ENCODE measurements at regions not wholly inside any gene's neighbourhood (a gene's known extent, or its start where the extent isn't known, plus 50 kb on each side); places are given as distances from the start of the nearest gene placed in this dataset.

GRCh38 chr17:83182620-83183101, 103.3 kb downstream of the METRNL start:
- H3K4me1 ChIP-seq (ENCODE audit: insufficient read depth, low read length) = no peaks in the 10 kb centered on the region
- Mint-ChIP-seq H3K27me3 (ENCODE audit: low read depth, unreplicated experiment) (peaks cover 42% of the 10 kb centered on the region), H3K4me1 (ENCODE audit: low read depth, unreplicated experiment) (no peaks in the 10 kb centered on the region), H3K9me3 (ENCODE audit: unreplicated experiment) (peaks cover 4% of the 10 kb centered on the region), H3K36me3 (ENCODE audit: low read depth, unreplicated experiment) (no peaks in the 10 kb centered on the region), H3K4me3 (ENCODE audit: unreplicated experiment) (no peak overlapping the region), H3K27ac (ENCODE audit: unreplicated experiment) (no peak overlapping the region)
- H3K27ac ChIP-seq (ENCODE audit: low read depth, low read length) = no peak overlapping the region
- H3K4me3 ChIP-seq (ENCODE audit: insufficient read depth, low read depth, low read length) = no peak overlapping the region
- no peak overlapping the region for H2AFZ ChIP-seq (ENCODE audit: low read depth, low read length)
- no peak overlapping the region for H3K9ac ChIP-seq (ENCODE audit: low read length)
- H3K79me2 ChIP-seq (ENCODE audit: insufficient read depth, low read length) = no peaks in the 10 kb centered on the region
- TF ChIP-seq EZH2 (IDR thresholded peaks at IDR 0.05; ENCODE audit: insufficient read depth, low read length) (no peak), CTCF (IDR thresholded peaks at IDR 0.05; ENCODE audit: insufficient read depth, low read depth, low read length) (no peak)
- H3K4me2 ChIP-seq (ENCODE audit: low read length) = no peak overlapping the region
- no peak for FAIRE-seq
- H3K27me3 ChIP-seq (ENCODE audit: insufficient read depth, low read length) = peaks cover 5% of the 10 kb centered on the region
- H4K20me1 ChIP-seq (ENCODE audit: insufficient read depth, low read length) = no peaks in the 10 kb centered on the region
- DNase-seq (ENCODE audit: low read depth) = no peak
- H3K9me3 ChIP-seq (ENCODE audit: insufficient read depth, low read depth, low read length) = peaks cover 3% of the 10 kb centered on the region
- H3K36me3 ChIP-seq (ENCODE audit: insufficient read depth, low read length) = no peaks in the 10 kb centered on the region

GRCh38 chr17:83183145-83183948, 103.9 kb downstream of the METRNL start:
- H3K4me2 ChIP-seq (ENCODE audit: low read length) = no peak overlapping the region
- Mint-ChIP-seq H3K4me3 (ENCODE audit: unreplicated experiment) (no peak overlapping the region), H3K36me3 (ENCODE audit: low read depth, unreplicated experiment) (no peaks in the 10 kb centered on the region), H3K27ac (ENCODE audit: unreplicated experiment) (no peak overlapping the region), H3K4me1 (ENCODE audit: low read depth, unreplicated experiment) (no peaks in the 10 kb centered on the region), H3K27me3 (ENCODE audit: low read depth, unreplicated experiment) (peaks cover 38% of the 10 kb centered on the region), H3K9me3 (ENCODE audit: unreplicated experiment) (peaks cover 10% of the 10 kb centered on the region)
- peaks cover 9% of the 10 kb centered on the region for H3K9me3 ChIP-seq (ENCODE audit: insufficient read depth, low read depth, low read length)
- TF ChIP-seq CTCF (IDR thresholded peaks at IDR 0.05; ENCODE audit: insufficient read depth, low read depth, low read length) (no peak), EZH2 (IDR thresholded peaks at IDR 0.05; ENCODE audit: insufficient read depth, low read length) (no peak)
- FAIRE-seq = no peak
- no peak for DNase-seq (ENCODE audit: low read depth)
- peaks cover 10% of the 10 kb centered on the region for H3K27me3 ChIP-seq (ENCODE audit: insufficient read depth, low read length)
- H3K4me3 ChIP-seq (ENCODE audit: insufficient read depth, low read depth, low read length) = no peak overlapping the region
- H3K27ac ChIP-seq (ENCODE audit: low read depth, low read length) = no peak overlapping the region
- no peak overlapping the region for H2AFZ ChIP-seq (ENCODE audit: low read depth, low read length)
- H3K4me1 ChIP-seq (ENCODE audit: insufficient read depth, low read length) = no peaks in the 10 kb centered on the region
- no peaks in the 10 kb centered on the region for H3K79me2 ChIP-seq (ENCODE audit: insufficient read depth, low read length)
- H3K36me3 ChIP-seq (ENCODE audit: insufficient read depth, low read length) = no peaks in the 10 kb centered on the region
- no peak overlapping the region for H3K9ac ChIP-seq (ENCODE audit: low read length)
- no peaks in the 10 kb centered on the region for H4K20me1 ChIP-seq (ENCODE audit: insufficient read depth, low read length)

GRCh38 chr17:83183951-83184506, 104.6 kb downstream of the METRNL start:
- Histone ChIP-seq H3K27me3 (ENCODE audit: insufficient read depth, low read length) (peaks cover 16% of the 10 kb centered on the region), H3K9me3 (ENCODE audit: insufficient read depth, low read depth, low read length) (peaks cover 9% of the 10 kb centered on the region), H3K27ac (ENCODE audit: low read depth, low read length) (no peak overlapping the region), H3K36me3 (ENCODE audit: insufficient read depth, low read length) (no peaks in the 10 kb centered on the region), H2AFZ (ENCODE audit: low read depth, low read length) (no peak overlapping the region), H4K20me1 (ENCODE audit: insufficient read depth, low read length) (no peaks in the 10 kb centered on the region), H3K4me3 (ENCODE audit: insufficient read depth, low read depth, low read length) (no peak overlapping the region), H3K4me1 (ENCODE audit: insufficient read depth, low read length) (no peaks in the 10 kb centered on the region), H3K9ac (ENCODE audit: low read length) (no peak overlapping the region), H3K4me2 (ENCODE audit: low read length) (no peak overlapping the region), H3K79me2 (ENCODE audit: insufficient read depth, low read length) (no peaks in the 10 kb centered on the region)
- FAIRE-seq (no peak), DNase-seq (ENCODE audit: low read depth) (no peak)
- peaks cover 15% of the 10 kb centered on the region for H3K9me3 Mint-ChIP-seq (ENCODE audit: unreplicated experiment)
- no peak overlapping the region for H3K27ac Mint-ChIP-seq (ENCODE audit: unreplicated experiment)
- H3K36me3 Mint-ChIP-seq (ENCODE audit: low read depth, unreplicated experiment) = no peaks in the 10 kb centered on the region
- H3K27me3 Mint-ChIP-seq (ENCODE audit: low read depth, unreplicated experiment) = peaks cover 40% of the 10 kb centered on the region
- no peaks in the 10 kb centered on the region for H3K4me1 Mint-ChIP-seq (ENCODE audit: low read depth, unreplicated experiment)
- TF ChIP-seq EZH2 (IDR thresholded peaks at IDR 0.05; ENCODE audit: insufficient read depth, low read length) (no peak), CTCF (IDR thresholded peaks at IDR 0.05; ENCODE audit: insufficient read depth, low read depth, low read length) (no peak)
- H3K4me3 Mint-ChIP-seq (ENCODE audit: unreplicated experiment) = no peak overlapping the region

Measured in astrocyte (in vitro differentiated cells and primary cell).